ENCODE measurements at regions not wholly inside any gene's neighbourhood (a gene's known extent, or its start where the extent isn't known, plus 50 kb on each side); places are given as distances from the start of the nearest gene placed in this dataset.

- TF ChIP-seq CTCF (IDR thresholded peaks at IDR 0.05; ENCODE audit: control extremely low read depth in 1 of 3, insufficient read depth in 1 of 3, low read depth in 1 of 3, low read length in 3 of 3), result no peak
- TF ChIP-seq POLR2AphosphoS5 (IDR thresholded peaks at IDR 0.05; ENCODE audit: low read depth, low read length), result no peak
- no peak for TF ChIP-seq TAF1 (IDR thresholded peaks at IDR 0.05; ENCODE audit: low read depth, low read length)
- no peak for TF ChIP-seq CBX5 (IDR thresholded peaks at IDR 0.05; ENCODE audit: low read depth, low read length)
- TF ChIP-seq KDM1A (IDR thresholded peaks at IDR 0.05; ENCODE audit: borderline replicate concordance, low read length), result no peak
- no peak for TF ChIP-seq SIRT6 (IDR thresholded peaks at IDR 0.05; ENCODE audit: low read length)
- no peak for TF ChIP-seq RBBP5 (IDR thresholded peaks at IDR 0.05; ENCODE audit: borderline replicate concordance, low read depth, low read length)
These were observed 70.2 kb upstream of the TRPM1 start for GRCh38 chr15:31171731-31172130.
